Muscle layer of colon (tissue), 2 donors: ENCODE measurements at regions not wholly inside any gene's neighbourhood (a gene's known extent, or its start where the extent isn't known, plus 50 kb on each side); places are given as distances from the start of the nearest gene placed in this dataset.
"Not testable (repeated sequence)": the region's sequence is repeated elsewhere in the genome, so short reads cannot be mapped to it uniquely, and the experiment has no call there.

Source experiments
- H3K27ac ChIP-seq: one replicate; pipeline ENCODE4 v1.7.0; 2013; ENCODE audit warnings: low read depth, mild to moderate bottlenecking, low read length, moderate library complexity
- H3K27me3 ChIP-seq, 2 donors: one replicate each; pipeline ENCODE4 v1.7.0; 2013; ENCODE audit warnings: low read length in 2 of 2, mild to moderate bottlenecking in 2 of 2; ENCODE audit not compliant: insufficient read depth in 2 of 2, control insufficient read depth in 1 of 2
- H3K36me3 ChIP-seq: one replicate; pipeline ENCODE4 v1.7.0; 2013; ENCODE audit warnings: mild to moderate bottlenecking, low read length; ENCODE audit not compliant: insufficient read depth
- H3K4me1 ChIP-seq: one replicate; pipeline ENCODE4 v1.7.0; 2013; ENCODE audit warnings: mild to moderate bottlenecking, low read length; ENCODE audit not compliant: insufficient read depth
- H3K4me3 ChIP-seq, 2 donors: one replicate each; pipeline ENCODE4 v1.7.0; 2013; ENCODE audit warnings: low read length in 2 of 2, low read depth in 1 of 2, mild to moderate bottlenecking in 1 of 2, moderate library complexity in 1 of 2
- H3K9ac ChIP-seq: one replicate; pipeline ENCODE4 v1.7.0; 2013; ENCODE audit warnings: low read length
- H3K9me3 ChIP-seq: one replicate; pipeline ENCODE4 v1.7.0; 2013; ENCODE audit warnings: mild to moderate bottlenecking, low read length
- donor health status: abdominal sarcoma.
- donor health status: Adenocarcinoma of cecum.

- H3K36me3 ChIP-seq: no peaks in the 10 kb centered on the region
- H3K4me1 ChIP-seq: no peaks in the 10 kb centered on the region
- no peaks in the 10 kb centered on the region for H3K27me3 ChIP-seq
- H3K9ac ChIP-seq: no peak overlapping the region
- H3K9me3 ChIP-seq: no peaks in the 10 kb centered on the region
- H3K4me3 ChIP-seq: no peak overlapping the region
- H3K27ac ChIP-seq: no peak overlapping the region
Measured at GRCh38 chrX:124719060-124719459, 372.7 kb downstream of the SH2D1A start.

- Histone ChIP-seq H3K9ac (no peak overlapping the region), H3K4me3 (no peak overlapping the region), H3K27me3 (no peaks in the 10 kb centered on the region), H3K27ac (no peak overlapping the region), H3K4me1 (no peaks in the 10 kb centered on the region), H3K36me3 (no peaks in the 10 kb centered on the region), H3K9me3 (no peaks in the 10 kb centered on the region)
Measured at GRCh38 chrX:124720532-124720931, 374.2 kb downstream of the SH2D1A start.

- no peaks in the 10 kb centered on the region for H3K36me3 ChIP-seq
- H3K9ac ChIP-seq: no peak overlapping the region
- H3K27me3 ChIP-seq: no peaks in the 10 kb centered on the region
- no peak overlapping the region for H3K4me3 ChIP-seq
- H3K27ac ChIP-seq: no peak overlapping the region
- H3K4me1 ChIP-seq: no peaks in the 10 kb centered on the region
- no peaks in the 10 kb centered on the region for H3K9me3 ChIP-seq
Measured at GRCh38 chrX:124725502-124725901, 379.1 kb downstream of the SH2D1A start.

GRCh38 chrX:124726292-124726691 is 379.9 kb downstream of the SH2D1A start:
- no peak overlapping the region for H3K27ac ChIP-seq
- no peaks in the 10 kb centered on the region for H3K36me3 ChIP-seq
- H3K9me3 ChIP-seq: no peaks in the 10 kb centered on the region
- H3K4me1 ChIP-seq: no peaks in the 10 kb centered on the region
- H3K27me3 ChIP-seq: no peaks in the 10 kb centered on the region
- H3K9ac ChIP-seq: no peak overlapping the region
- no peak overlapping the region for H3K4me3 ChIP-seq

- Histone ChIP-seq H3K36me3 (no peaks in the 10 kb centered on the region), H3K27me3 (no peaks in the 10 kb centered on the region), H3K4me1 (no peaks in the 10 kb centered on the region), H3K9ac (no peak overlapping the region), H3K4me3 (no peak overlapping the region), H3K9me3 (no peaks in the 10 kb centered on the region), H3K27ac (no peak overlapping the region)
Measured at GRCh38 chrX:124726881-124727280, 380.5 kb downstream of the SH2D1A start.

- Histone ChIP-seq H3K9ac (no peak overlapping the region), H3K9me3 (no peaks in the 10 kb centered on the region), H3K4me1 (no peaks in the 10 kb centered on the region), H3K27ac (no peak overlapping the region), H3K4me3 (no peak overlapping the region), H3K27me3 (no peaks in the 10 kb centered on the region), H3K36me3 (no peaks in the 10 kb centered on the region)
Measured at GRCh38 chrX:124736553-124737270, 390.3 kb downstream of the SH2D1A start.

GRCh38 chrX:124737771-124738170 is 391.4 kb downstream of the SH2D1A start:
- no peaks in the 10 kb centered on the region for H3K36me3 ChIP-seq
- no peak overlapping the region for H3K9ac ChIP-seq
- H3K9me3 ChIP-seq: no peaks in the 10 kb centered on the region
- H3K4me1 ChIP-seq: no peaks in the 10 kb centered on the region
- H3K27me3 ChIP-seq: no peaks in the 10 kb centered on the region
- no peak overlapping the region for H3K4me3 ChIP-seq
- H3K27ac ChIP-seq: no peak overlapping the region

- no peaks in the 10 kb centered on the region for H3K27me3 ChIP-seq
- H3K4me1 ChIP-seq: no peaks in the 10 kb centered on the region
- H3K4me3 ChIP-seq: no peak overlapping the region
- no peaks in the 10 kb centered on the region for H3K36me3 ChIP-seq
- no peak overlapping the region for H3K9ac ChIP-seq
- H3K27ac ChIP-seq: no peak overlapping the region
- H3K9me3 ChIP-seq: no peaks in the 10 kb centered on the region
Measured at GRCh38 chrX:124747295-124747694, 400.9 kb downstream of the SH2D1A start.

GRCh38 chrX:124764354-124764753 is 418.0 kb downstream of the SH2D1A start:
- Histone ChIP-seq H3K4me3 (no peak overlapping the region), H3K27ac (no peak overlapping the region), H3K27me3 (no peaks in the 10 kb centered on the region), H3K9ac (no peak overlapping the region), H3K36me3 (no peaks in the 10 kb centered on the region), H3K9me3 (no peaks in the 10 kb centered on the region), H3K4me1 (no peaks in the 10 kb centered on the region)

- Histone ChIP-seq H3K4me3 (no peak overlapping the region), H3K27ac (no peak overlapping the region), H3K9me3 (no peaks in the 10 kb centered on the region), H3K9ac (no peak overlapping the region), H3K4me1 (no peaks in the 10 kb centered on the region), H3K27me3 (no peaks in the 10 kb centered on the region), H3K36me3 (no peaks in the 10 kb centered on the region)
Measured at GRCh38 chrX:124769166-124769565, 422.8 kb downstream of the SH2D1A start.

GRCh38 chrX:124771292-124771691 is 424.9 kb downstream of the SH2D1A start:
- Histone ChIP-seq H3K9me3 (no peaks in the 10 kb centered on the region), H3K36me3 (no peaks in the 10 kb centered on the region), H3K4me1 (no peaks in the 10 kb centered on the region), H3K27me3 (no peaks in the 10 kb centered on the region), H3K27ac (no peak overlapping the region), H3K4me3 (no peak overlapping the region), H3K9ac (no peak overlapping the region)

GRCh38 chrX:124788253-124788652 is 441.9 kb downstream of the SH2D1A start:
- H3K9ac ChIP-seq, H3K36me3 ChIP-seq, H3K9me3 ChIP-seq, H3K4me3 ChIP-seq, H3K27ac ChIP-seq, H3K4me1 ChIP-seq, H3K27me3 ChIP-seq: not testable (repeated sequence)
